Smooth muscle cell (in vitro differentiated cells): ENCODE measurements at regions not wholly inside any gene's neighbourhood (a gene's known extent, or its start where the extent isn't known, plus 50 kb on each side); places are given as distances from the start of the nearest gene placed in this dataset.

Source experiments
- DNase-seq: peaks from one replicate; lab custom pipeline; 2025; ENCODE audit not compliant: unreplicated experiment; lab: John Stamatoyannopoulos, UW
- H2AFZ ChIP-seq: fragments of 200-600 bp; sonication (generic); 2 replicates; pipeline ENCODE4 v1.6.0; 2016; ENCODE audit warnings: antibody characterized with exemption, low read depth, mild to moderate bottlenecking
- H3F3A ChIP-seq: fragments of 200-600 bp; sonication (generic); 2 replicates; pipeline ENCODE4 v1.6.0; 2017; ENCODE audit warnings: antibody characterized with exemption, low read depth
- H3K27ac ChIP-seq: fragments of 200-600 bp; sonication (generic); 2 replicates; pipeline ENCODE4 v1.5.1; 2016; ENCODE audit warnings: low read depth, mild to moderate bottlenecking
- H3K27me3 ChIP-seq: fragments of 200-600 bp; sonication (generic); 2 replicates; pipeline ENCODE4 v1.6.1; 2016; ENCODE audit warnings: low read depth, mild to moderate bottlenecking
- H3K36me3 ChIP-seq: fragments of 200-600 bp; sonication (generic); 2 replicates; pipeline ENCODE4 v1.5.1; 2016; ENCODE audit warnings: low read depth
- H3K4me1 ChIP-seq: fragments of 200-600 bp; sonication (generic); 2 replicates; pipeline ENCODE4 v1.5.1; 2016; ENCODE audit warnings: low read depth
- H3K4me2 ChIP-seq: fragments of 200-600 bp; sonication (generic); 2 replicates; pipeline ENCODE4 v1.6.0; 2016; ENCODE audit warnings: mild to moderate bottlenecking
- H3K4me3 ChIP-seq: fragments of 200-600 bp; sonication (generic); 2 replicates; pipeline ENCODE4 v1.5.1; 2016; ENCODE audit warnings: mild to moderate bottlenecking
- H3K79me2 ChIP-seq: fragments of 200-600 bp; sonication (generic); 2 replicates; pipeline ENCODE4 v1.6.0; 2016; ENCODE audit warnings: low read depth, mild to moderate bottlenecking
- H3K9ac ChIP-seq: fragments of 200-600 bp; sonication (generic); 2 replicates; pipeline ENCODE4 v1.6.0; 2016; ENCODE audit warnings: low read depth
- H3K9me3 ChIP-seq: fragments of 200-600 bp; sonication (generic); replicated peaks from 2 replicates; pipeline ENCODE4 v1.5.1; 2016; ENCODE audit warnings: low read depth
- H4K20me1 ChIP-seq: fragments of 200-600 bp; sonication (generic); 2 replicates; pipeline ENCODE4 v1.6.0; 2016; ENCODE audit warnings: low read depth
- CTCF ChIP-seq: fragments of 200-600 bp; sonication (generic); IDR thresholded peaks from 2 replicates; pipeline ENCODE4 v1.5.1; 2017; ENCODE audit warnings: borderline replicate concordance, mild to moderate bottlenecking, antibody characterized with exemption; ENCODE audit not compliant: insufficient read depth, poor library complexity, severe bottlenecking
- WGBS: methylation state at CpG from one replicate; pipeline ENCODE4 v1.1.7; 2016; ENCODE audit warnings: low lambda C conversion rate; 5-methylcytosine and 5-hydroxymethylcytosine counted together

- Histone ChIP-seq H3K79me2 (no peaks in the 10 kb centered on the region), H3K27ac (no peak overlapping the region), H3K36me3 (no peaks in the 10 kb centered on the region), H3K4me1 (peaks cover 20% of the 10 kb centered on the region), H3K9ac (no peak overlapping the region), H3F3A (peaks cover 14% of the 10 kb centered on the region), H3K4me2 (no peak overlapping the region), H3K9me3 (peaks cover 7% of the 10 kb centered on the region), H3K4me3 (no peak overlapping the region), H3K27me3 (no peaks in the 10 kb centered on the region), H4K20me1 (no peaks in the 10 kb centered on the region), H2AFZ (no peak overlapping the region)
- WGBS: 84% methylated on average over 6 of the region's 6 CpGs
- no peak for DNase-seq
- no peak for TF ChIP-seq CTCF
Observed at GRCh38 chr12:68431786-68432185, 99.6 kb upstream of the MDM1 start.

GRCh38 chr12:68432622-68433021 is 100.5 kb upstream of the MDM1 start:
- no peak for TF ChIP-seq CTCF
- peaks cover 14% of the 10 kb centered on the region for H3F3A ChIP-seq
- H3K27me3 ChIP-seq: no peaks in the 10 kb centered on the region
- peak overlapping the region; percentile 20 for H3K27ac ChIP-seq
- no peak overlapping the region for H3K4me3 ChIP-seq
- H3K4me2 ChIP-seq: no peak overlapping the region
- H3K4me1 ChIP-seq: peaks cover 20% of the 10 kb centered on the region
- H3K36me3 ChIP-seq: no peaks in the 10 kb centered on the region
- H3K79me2 ChIP-seq: no peaks in the 10 kb centered on the region
- DNase-seq: no peak
- H2AFZ ChIP-seq: peak overlapping the region; percentile 15
- no peaks in the 10 kb centered on the region for H4K20me1 ChIP-seq
- no peak overlapping the region for H3K9ac ChIP-seq
- H3K9me3 ChIP-seq: peaks cover 7% of the 10 kb centered on the region

- no peaks in the 10 kb centered on the region for H4K20me1 ChIP-seq
Observed at GRCh38 chr12:68434391-68435298, 102.5 kb upstream of the MDM1 start.

More at GRCh38 chr12:68434391-68435298, 102.5 kb upstream of the MDM1 start:
- WGBS: 96% methylated on average over 2 of the region's 2 CpGs
- no peak for TF ChIP-seq CTCF
- Histone ChIP-seq H3K4me2 (no peak overlapping the region), H3K79me2 (no peaks in the 10 kb centered on the region), H3K27ac (no peak overlapping the region), H3K4me1 (peaks cover 18% of the 10 kb centered on the region), H3K9me3 (peaks cover 7% of the 10 kb centered on the region), H3F3A (peaks cover 8% of the 10 kb centered on the region), H3K36me3 (no peaks in the 10 kb centered on the region), H3K27me3 (no peaks in the 10 kb centered on the region), H2AFZ (no peak overlapping the region), H3K9ac (no peak overlapping the region), H3K4me3 (no peak overlapping the region)
- DNase-seq: no peak
